NCI-H2081 treated with DMSO at 0.1 percent for 48 hours (cell line): ENCODE measurements at regions not wholly inside any gene's neighbourhood (a gene's known extent, or its start where the extent isn't known, plus 50 kb on each side); places are given as distances from the start of the nearest gene placed in this dataset.

ENCODE experiments used
- DNase-seq: peaks from one replicate; lab custom pipeline; 2025; lab: John Stamatoyannopoulos, UW

GRCh38 chr1:87720561-87720960 lies 391.9 kb downstream of the LMO4 start:
- no peak for DNase-seq

DNA sequence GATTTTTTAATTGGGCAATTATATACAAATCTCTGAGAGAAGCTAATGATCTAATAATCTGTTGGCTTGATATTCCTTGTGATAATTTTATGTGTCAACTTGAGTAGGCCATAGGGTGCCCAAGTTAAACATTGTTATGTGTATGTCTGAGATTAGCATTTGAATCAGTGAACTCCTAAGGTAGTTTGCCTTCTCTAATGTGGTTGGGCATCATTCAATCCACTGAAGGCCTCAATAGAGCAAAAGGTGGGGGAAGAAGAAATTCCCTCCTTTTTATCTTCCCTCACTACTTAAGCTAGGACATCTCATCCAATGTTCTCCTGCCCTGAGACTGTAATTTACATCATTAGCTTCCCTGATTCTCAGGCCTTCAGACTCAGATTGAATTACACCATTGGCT lies 394.5 kb downstream of the LMO4 start:
- no peak for DNase-seq

DNA sequence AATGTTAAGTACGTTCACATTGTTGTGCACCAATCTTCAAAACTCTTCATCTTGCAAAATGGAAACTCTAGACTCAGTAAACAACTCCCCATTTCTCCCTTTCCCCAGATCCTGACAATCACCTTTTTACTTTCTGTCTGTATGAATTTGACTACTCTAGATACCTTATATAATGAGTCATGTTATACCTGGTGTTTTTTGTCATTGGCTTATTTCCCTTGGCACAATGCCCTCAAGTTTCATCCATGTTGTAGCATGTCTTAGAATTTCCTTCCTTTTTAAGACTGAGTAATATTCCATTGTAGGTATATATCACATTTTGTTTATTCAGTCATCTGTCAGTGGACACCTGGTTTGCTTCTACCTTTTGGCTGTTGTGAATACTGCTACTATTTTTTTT lies 399.5 kb downstream of the LMO4 start:
- no peak for DNase-seq

GRCh38 chr1:87730274-87731216 lies 401.9 kb downstream of the LMO4 start:
- no peak for DNase-seq

DNA sequence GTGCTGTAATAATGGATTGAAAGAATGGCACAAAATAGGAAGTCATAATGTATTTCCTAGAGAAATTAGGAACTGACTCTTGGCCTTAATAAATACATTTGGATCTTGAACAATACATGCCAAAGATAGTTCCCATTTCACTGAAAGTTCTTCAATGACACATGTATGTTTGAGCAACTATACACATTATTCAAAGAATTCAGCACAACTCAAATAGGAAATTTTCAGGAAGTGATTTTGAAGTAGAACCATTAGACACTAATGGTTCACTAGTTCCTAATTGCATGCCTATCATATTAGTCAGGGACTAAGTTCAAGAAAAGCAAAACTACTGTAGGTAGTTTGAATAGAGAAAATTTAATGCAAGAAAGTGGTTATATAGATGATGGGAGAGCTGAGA lies 404.7 kb downstream of the LMO4 start:
- no peak for DNase-seq

- DNase-seq: no peak
Measured at GRCh38 chr1:87735750-87736149, 407.1 kb downstream of the LMO4 start.

DNA sequence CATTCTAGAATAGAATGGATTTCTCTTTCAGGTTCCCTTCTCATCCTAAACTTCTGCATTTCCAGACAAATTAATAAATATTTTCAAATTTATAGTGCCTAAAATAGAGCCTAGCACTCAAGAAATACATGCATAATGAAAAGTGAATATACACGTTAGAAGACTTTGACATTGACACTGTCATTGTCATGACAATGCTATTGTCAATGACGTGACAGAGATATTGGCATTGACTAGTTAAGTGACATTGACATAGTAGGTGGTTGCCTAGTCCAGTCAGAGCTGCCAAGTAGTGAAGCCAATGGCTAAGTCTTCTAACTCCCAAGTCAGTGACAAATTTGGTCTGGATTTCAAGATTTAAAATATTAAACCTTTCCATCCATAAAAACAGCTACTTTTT lies 410.5 kb downstream of the LMO4 start:
- DNase-seq: no peak

- no peak for DNase-seq
Measured at GRCh38 chr1:87739704-87740103, 411.0 kb downstream of the LMO4 start.

DNA sequence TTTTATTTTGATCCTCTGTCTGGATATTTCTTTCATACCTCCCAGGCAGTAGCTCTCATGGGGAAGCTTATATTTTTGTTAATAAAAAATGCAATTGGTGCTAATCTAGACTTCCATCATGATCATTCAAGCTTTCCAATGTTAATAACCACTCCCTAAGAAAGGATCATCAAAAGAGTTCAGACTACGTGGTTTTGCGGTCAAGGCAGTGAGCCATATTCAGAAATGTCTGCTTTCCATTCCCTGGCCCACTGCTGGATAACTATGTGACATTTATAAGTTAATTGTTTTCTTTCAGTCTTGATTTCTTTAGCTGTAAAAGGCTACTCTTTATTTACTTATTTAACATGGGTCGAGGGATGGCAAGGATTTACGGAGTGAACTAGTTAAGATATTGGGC lies 414.6 kb downstream of the LMO4 start:
- no peak for DNase-seq

GRCh38 chr1:87744056-87744455 lies 415.4 kb downstream of the LMO4 start:
- no peak for DNase-seq

- DNase-seq: no peak
Measured at GRCh38 chr1:87744763-87745162, 416.1 kb downstream of the LMO4 start.

GRCh38 chr1:87753366-87753765 lies 424.7 kb downstream of the LMO4 start:
- DNase-seq: no peak

- DNase-seq: no peak
Measured at GRCh38 chr1:87754139-87754538, 425.5 kb downstream of the LMO4 start.

GRCh38 chr1:87757676-87758075 lies 429.0 kb downstream of the LMO4 start:
- DNase-seq: no peak

DNA sequence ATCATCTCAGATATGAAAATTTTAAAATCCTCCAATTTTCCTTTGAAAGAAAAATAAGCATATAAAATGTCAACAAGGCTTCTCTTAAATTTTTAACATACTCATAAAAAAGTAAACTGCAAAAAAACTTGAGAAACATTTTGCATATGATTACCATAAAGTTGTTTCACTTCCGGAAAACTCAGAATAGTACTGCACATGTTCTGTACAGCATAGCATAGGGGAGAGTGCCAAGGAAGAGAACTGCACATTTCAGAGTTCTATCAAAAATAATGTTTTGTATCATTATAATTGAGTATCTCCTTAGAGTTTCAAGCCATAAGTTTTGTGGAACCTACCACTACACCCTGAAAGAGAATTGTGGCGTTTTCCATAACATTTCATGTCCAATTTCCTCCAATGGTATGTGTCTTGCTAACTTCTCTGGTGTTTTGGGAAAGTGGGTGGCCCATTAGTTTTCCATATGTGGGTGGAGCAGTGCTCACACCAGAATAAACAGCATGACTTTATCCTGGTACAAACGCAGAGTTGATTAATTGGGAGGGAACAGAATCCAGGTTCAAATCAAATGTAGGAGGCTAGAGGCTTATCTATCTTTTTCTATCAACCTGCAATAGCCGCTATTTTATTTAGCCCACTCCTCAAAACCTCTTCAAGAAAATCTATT lies 430.9 kb downstream of the LMO4 start:
- DNase-seq: no peak

DNA sequence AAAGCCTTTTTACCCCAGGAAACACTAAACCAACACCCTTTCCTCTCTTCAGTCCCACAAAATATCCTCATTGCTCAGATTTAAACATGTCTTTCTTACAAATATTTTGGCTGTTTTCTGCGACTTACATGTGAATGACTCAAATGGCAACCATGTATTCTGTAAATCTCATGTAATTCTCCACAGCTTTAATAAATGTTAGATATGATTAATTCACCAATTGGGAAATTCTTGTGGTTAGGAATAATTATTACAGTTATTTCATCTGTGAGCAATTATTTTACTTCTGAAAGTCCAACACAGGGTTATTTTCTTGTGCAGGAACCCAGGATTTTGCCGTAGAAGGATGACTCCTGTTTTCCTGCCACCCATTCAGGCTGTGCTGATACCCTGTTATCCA lies 431.5 kb downstream of the LMO4 start:
- no peak for DNase-seq

- no peak for DNase-seq
Measured at GRCh38 chr1:87760654-87761053, 432.0 kb downstream of the LMO4 start.

- no peak for DNase-seq
Measured at GRCh38 chr1:87763483-87763882, 434.8 kb downstream of the LMO4 start.

DNA sequence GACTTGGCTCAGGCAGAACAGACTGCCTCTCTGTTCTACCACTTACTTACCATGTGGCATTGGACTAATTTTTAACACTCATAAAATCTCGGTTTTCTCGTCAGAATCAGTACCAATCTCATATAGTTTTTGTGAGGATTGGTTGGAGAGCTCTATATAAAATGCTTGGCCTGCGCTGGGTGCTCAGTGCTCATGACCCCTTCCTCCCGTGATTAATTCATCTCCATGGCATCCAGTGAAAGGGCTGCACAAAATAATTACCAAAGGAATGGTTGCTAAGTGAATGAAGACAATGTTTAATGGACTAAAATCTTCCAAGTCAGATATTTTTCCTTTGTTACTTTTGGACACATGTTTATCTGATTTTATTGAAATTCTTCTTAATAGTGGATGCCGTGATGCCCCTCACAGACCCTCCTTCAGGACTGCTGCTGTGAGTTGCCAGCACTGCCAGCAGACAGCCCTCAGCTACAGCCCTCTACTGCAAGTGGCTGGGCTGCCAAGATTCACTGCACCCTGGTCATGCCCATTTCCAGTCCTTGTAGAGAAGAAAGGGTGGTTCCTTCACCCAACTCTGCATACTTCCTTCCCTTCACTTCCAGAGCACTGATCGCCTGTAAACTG lies 436.5 kb downstream of the LMO4 start:
- DNase-seq: no peak

DNA sequence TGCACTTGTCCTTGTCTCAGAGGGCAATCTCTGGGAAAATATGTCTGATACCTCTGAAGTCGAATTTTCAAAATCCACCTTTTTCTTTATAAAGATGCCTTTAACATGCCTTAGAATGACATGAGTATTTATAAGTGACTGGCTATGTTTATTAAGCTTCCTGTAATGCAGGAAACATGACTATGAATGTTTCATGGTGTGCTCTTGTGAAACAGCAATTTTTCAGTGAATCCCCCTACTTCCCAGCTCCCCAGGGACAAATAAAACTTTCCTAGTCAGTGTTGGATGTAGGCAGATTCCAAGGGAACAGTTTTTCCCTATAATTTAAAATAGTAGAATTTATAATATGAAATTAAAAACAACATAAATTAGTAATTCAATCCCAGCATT lies 437.0 kb downstream of the LMO4 start:
- no peak for DNase-seq

DNA sequence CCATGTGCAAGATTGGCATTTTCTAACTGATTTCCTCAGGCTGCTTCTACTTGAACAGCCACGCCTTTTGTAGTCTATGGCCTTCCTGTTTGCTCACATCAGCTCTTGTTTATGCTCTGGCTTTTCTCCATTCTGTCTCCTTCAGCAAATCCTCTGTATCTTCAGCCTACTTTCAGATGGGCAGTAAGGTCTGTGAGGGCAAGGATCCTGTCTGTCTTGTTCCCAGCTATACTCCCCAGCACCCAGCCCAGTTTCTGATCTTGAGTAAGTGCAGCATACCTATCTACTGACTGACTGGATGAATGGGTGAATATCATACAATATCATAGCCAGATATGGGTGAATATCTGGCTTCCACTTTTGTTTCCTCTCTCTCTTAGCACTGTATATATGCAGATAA lies 438.1 kb downstream of the LMO4 start:
- no peak for DNase-seq

- DNase-seq: no peak
Measured at GRCh38 chr1:87778896-87779295, 450.2 kb downstream of the LMO4 start.

- DNase-seq: no peak
Measured at GRCh38 chr1:87781554-87781953, 452.9 kb downstream of the LMO4 start.
